ENCODE measurements at regions not wholly inside any gene's neighbourhood (a gene's known extent, or its start where the extent isn't known, plus 50 kb on each side); places are given as distances from the start of the nearest gene placed in this dataset.
"Not testable (repeated sequence)": the region's sequence is repeated elsewhere in the genome, so short reads cannot be mapped to it uniquely, and the experiment has no call there.

GRCh38 chr14:41549821-41550607 is 56.7 kb upstream of the LRFN5 start:
- no peak for DNase-seq (ENCODE audit: low spot score)

- DNase-seq (ENCODE audit: low spot score), result no peak
These were observed 57.4 kb upstream of the LRFN5 start for GRCh38 chr14:41549282-41549681.

- no peak for DNase-seq (ENCODE audit: low spot score)
These were observed 58.0 kb upstream of the LRFN5 start for GRCh38 chr14:41548666-41549065.

GRCh38 chr14:41541333-41541732 is 65.3 kb upstream of the LRFN5 start:
- no peak for DNase-seq (ENCODE audit: low spot score)

GRCh38 chr14:41532255-41532654 is 74.4 kb upstream of the LRFN5 start:
- DNase-seq (ENCODE audit: low spot score), result no peak

GRCh38 chr14:41521891-41522290 is 84.8 kb upstream of the LRFN5 start:
- DNase-seq (ENCODE audit: low spot score), result no peak

GRCh38 chr14:41518030-41518429 is 88.6 kb upstream of the LRFN5 start:
- not testable (repeated sequence) for DNase-seq (ENCODE audit: low spot score)

- no peak for DNase-seq (ENCODE audit: low spot score)
These were observed 100.1 kb upstream of the LRFN5 start for GRCh38 chr14:41506552-41506951.

- no peak for DNase-seq (ENCODE audit: low spot score)
These were observed 101.2 kb upstream of the LRFN5 start for GRCh38 chr14:41505491-41505890.

GRCh38 chr14:41498959-41499358 is 107.7 kb upstream of the LRFN5 start:
- no peak for DNase-seq (ENCODE audit: low spot score)

- DNase-seq (ENCODE audit: low spot score), result no peak
These were observed 116.4 kb upstream of the LRFN5 start for GRCh38 chr14:41490323-41490722.

- DNase-seq (ENCODE audit: low spot score), result no peak
These were observed 117.2 kb upstream of the LRFN5 start for GRCh38 chr14:41489315-41489972.

- DNase-seq (ENCODE audit: low spot score), result no peak
These were observed 118.3 kb upstream of the LRFN5 start for GRCh38 chr14:41488401-41488800.

- no peak for DNase-seq (ENCODE audit: low spot score)
These were observed 123.8 kb upstream of the LRFN5 start for GRCh38 chr14:41482861-41483260.

- DNase-seq (ENCODE audit: low spot score), result no peak
These were observed 130.2 kb upstream of the LRFN5 start for GRCh38 chr14:41476526-41476925.

GRCh38 chr14:41461380-41461779 is 145.3 kb upstream of the LRFN5 start:
- DNase-seq (ENCODE audit: low spot score), result no peak

GRCh38 chr14:41457393-41457792 is 149.3 kb upstream of the LRFN5 start:
- DNase-seq (ENCODE audit: low spot score), result no peak

GRCh38 chr14:41449066-41449465 is 157.6 kb upstream of the LRFN5 start:
- no peak for DNase-seq (ENCODE audit: low spot score)

- no peak for DNase-seq (ENCODE audit: low spot score)
These were observed 160.7 kb upstream of the LRFN5 start for GRCh38 chr14:41446008-41446407.

- DNase-seq (ENCODE audit: low spot score), result no peak
These were observed 183.2 kb upstream of the LRFN5 start for GRCh38 chr14:41423503-41423902.

- not testable (repeated sequence) for DNase-seq (ENCODE audit: low spot score)
These were observed 185.4 kb upstream of the LRFN5 start for GRCh38 chr14:41421308-41421707.

- DNase-seq (ENCODE audit: low spot score), result no peak
These were observed 187.0 kb upstream of the LRFN5 start for GRCh38 chr14:41419709-41420108.

- no peak for DNase-seq (ENCODE audit: low spot score)
These were observed 187.8 kb upstream of the LRFN5 start for GRCh38 chr14:41418851-41419250.

GRCh38 chr14:41409806-41410205 is 196.9 kb upstream of the LRFN5 start:
- no peak for DNase-seq (ENCODE audit: low spot score)
